Esophagus muscularis mucosa (tissue), 4 donors: ENCODE measurements at regions not wholly inside any gene's neighbourhood (a gene's known extent, or its start where the extent isn't known, plus 50 kb on each side); places are given as distances from the start of the nearest gene placed in this dataset.
A peak's percentile ranks its signal among the peaks of the same experiment; 100 is the strongest.

Source experiments
- DNase-seq: peaks from one replicate; pipeline ENCODE4 v3.0.0-alpha.2; 2017; ENCODE audit errors: extremely low spot score
- H3K27ac ChIP-seq, 4 donors: fragments of 200-600 bp; sonication (generic); replicated peaks in 1 of 4; 1 replicate in 3 of 4; 2 replicates in 1 of 4; pipeline ENCODE4 v1.5.1; 2016 to 2019; ENCODE audit warnings: mild to moderate bottlenecking in 1 of 4
- H3K27me3 ChIP-seq, 4 donors: fragments of 200-600 bp; sonication (generic); one replicate each; pipeline versions ENCODE4 v1.5.1 to v1.6.0; 2016 to 2019
- H3K36me3 ChIP-seq, 4 donors: fragments of 200-600 bp; sonication (generic); one replicate each; pipeline ENCODE4 v1.5.1; 2016 to 2019
- H3K4me1 ChIP-seq, 4 donors: fragments of 200-600 bp; sonication (generic); one replicate each; pipeline ENCODE4 v1.5.1; 2016 to 2019
- H3K4me3 ChIP-seq, 4 donors: fragments of 200-600 bp; sonication (generic); 1 replicate in 2 of 4; 2 replicates in 2 of 4; pipeline ENCODE4 v1.5.1; 2016 to 2019; ENCODE audit warnings: mild to moderate bottlenecking in 4 of 4, moderate library complexity in 1 of 4
- H3K9me3 ChIP-seq, 4 donors: fragments of 200-600 bp; sonication (generic); 1 replicate in 3 of 4; 2 replicates in 1 of 4; pipeline ENCODE4 v1.5.1; 2016 to 2019
- CTCF ChIP-seq, 3 experiments: fragments of 200-600 bp in 2 of 3; fragments of 450-650 bp in 1 of 3; sonication (generic) in 2 of 3; IDR thresholded peaks; one replicate each; pipeline ENCODE4 v1.5.1; 2017 to 2019; ENCODE audit warnings: antibody characterized with exemption in 3 of 3, mild to moderate bottlenecking in 2 of 3, moderate library complexity in 1 of 3
- EP300 ChIP-seq: sonication (generic); formaldehyde crosslinking; IDR thresholded peaks from one replicate; pipeline ENCODE4 v1.6.1; 2017; ENCODE audit warnings: antibody characterized with exemption
- POLR2A ChIP-seq: fragments of 450-650 bp; IDR thresholded peaks from one replicate; pipeline ENCODE4 v1.6.1; 2017; ENCODE audit warnings: antibody characterized with exemption, moderate library complexity, mild to moderate bottlenecking, low read depth
- POLR2AphosphoS5 ChIP-seq, 2 donors: sonication (generic); formaldehyde crosslinking; IDR thresholded peaks; one replicate each; pipeline ENCODE4 v1.6.1; 2017; ENCODE audit warnings: antibody characterized with exemption in 2 of 2
- WGBS: methylation state at CpG from one replicate; pipeline ENCODE4 v1.1.5; 2018; 5-methylcytosine and 5-hydroxymethylcytosine counted together
- intact Hi-C: fragments of 100-400 bp; cut with DNase I; formaldehyde crosslinking; loops from one replicate; pipeline ENCODE4 v1.15.1; 2023

GRCh38 chr15:97623091-97623661 lies 337.3 kb upstream of the ARRDC4 start:
- Histone ChIP-seq H3K27ac (no peak overlapping the region), H3K9me3 (no peaks in the 10 kb centered on the region), H3K4me1 (no peaks in the 10 kb centered on the region), H3K36me3 (no peaks in the 10 kb centered on the region), H3K27me3 (no peaks in the 10 kb centered on the region), H3K4me3 (no peak overlapping the region)
- DNase-seq: no peak
- no peak for TF ChIP-seq POLR2A
- TF ChIP-seq EP300: no peak
- intact Hi-C loops: no loop called here
- whole genome bisulfite sequencing: 74% methylated on average over 3 of the region's 3 CpGs

- TF ChIP-seq POLR2A: no peak
- TF ChIP-seq POLR2AphosphoS5 (IDR thresholded peaks at IDR 0.05): no peak
- TF ChIP-seq CTCF (IDR thresholded peaks at IDR 0.05): no peak
- TF ChIP-seq EP300: no peak
- Histone ChIP-seq H3K9me3 (no peaks in the 10 kb centered on the region), H3K27ac (no peak overlapping the region), H3K4me1 (no peaks in the 10 kb centered on the region), H3K36me3 (no peaks in the 10 kb centered on the region), H3K4me3 (no peak overlapping the region), H3K27me3 (no peaks in the 10 kb centered on the region)
- 69% methylated on average over 1 of the region's 1 CpG for WGBS
- no peak for DNase-seq
- intact Hi-C loops: no loop called here
These were observed 332.9 kb upstream of the ARRDC4 start for GRCh38 chr15:97627634-97628033.

- Histone ChIP-seq H3K4me1 (no peaks in the 10 kb centered on the region), H3K9me3 (no peaks in the 10 kb centered on the region), H3K27ac (no peak overlapping the region), H3K27me3 (no peaks in the 10 kb centered on the region), H3K36me3 (no peaks in the 10 kb centered on the region), H3K4me3 (no peak overlapping the region)
- 59% methylated on average over 2 of the region's 2 CpGs for WGBS
- intact Hi-C loops: no loop called here
- no peak for DNase-seq
- no peak for TF ChIP-seq EP300
- no peak for TF ChIP-seq POLR2AphosphoS5 (IDR thresholded peaks at IDR 0.05)
- TF ChIP-seq POLR2A: no peak
- no peak for TF ChIP-seq CTCF (IDR thresholded peaks at IDR 0.05)
These were observed 314.7 kb upstream of the ARRDC4 start for GRCh38 chr15:97645758-97646157.

- WGBS: 15% methylated on average over 1 of the region's 1 CpG
These were observed 311.8 kb upstream of the ARRDC4 start for GRCh38 chr15:97648728-97649127.

GRCh38 chr15:97652041-97652440 lies 308.5 kb upstream of the ARRDC4 start:
- no peaks in the 10 kb centered on the region for H3K36me3 ChIP-seq
- no peak overlapping the region for H3K27ac ChIP-seq
- H3K9me3 ChIP-seq: no peaks in the 10 kb centered on the region
- TF ChIP-seq POLR2AphosphoS5 (IDR thresholded peaks at IDR 0.05) (no peak), POLR2A (no peak), EP300 (no peak), CTCF (IDR thresholded peaks at IDR 0.05) (no peak)
- intact Hi-C loops: no loop called here
- peaks cover 0 to 12% (median 10%) of the 10 kb centered on the region in 4 donors for H3K4me1 ChIP-seq
- DNase-seq: no peak
- WGBS: 57% methylated on average over 3 of the region's 3 CpGs
- H3K4me3 ChIP-seq: peak overlapping the region in 1 of 4 donors; percentile 37
- H3K27me3 ChIP-seq: no peaks in the 10 kb centered on the region

More at GRCh38 chr15:97648728-97649127, 311.8 kb upstream of the ARRDC4 start:
- intact Hi-C loops: no loop called here
- Histone ChIP-seq H3K27me3 (no peaks in the 10 kb centered on the region), H3K9me3 (no peaks in the 10 kb centered on the region), H3K4me3 (no peak overlapping the region), H3K4me1 (peaks cover 0 to 12% (median 10%) of the 10 kb centered on the region in 4 donors), H3K27ac (no peak overlapping the region), H3K36me3 (no peaks in the 10 kb centered on the region)
- no peak for DNase-seq
- TF ChIP-seq POLR2A: no peak
- no peak for TF ChIP-seq EP300
- TF ChIP-seq POLR2AphosphoS5 (IDR thresholded peaks at IDR 0.05): no peak
- TF ChIP-seq CTCF (IDR thresholded peaks at IDR 0.05): no peak
